ENCODE measurements at regions not wholly inside any gene's neighbourhood (a gene's known extent, or its start where the extent isn't known, plus 50 kb on each side); places are given as distances from the start of the nearest gene placed in this dataset.

DNA sequence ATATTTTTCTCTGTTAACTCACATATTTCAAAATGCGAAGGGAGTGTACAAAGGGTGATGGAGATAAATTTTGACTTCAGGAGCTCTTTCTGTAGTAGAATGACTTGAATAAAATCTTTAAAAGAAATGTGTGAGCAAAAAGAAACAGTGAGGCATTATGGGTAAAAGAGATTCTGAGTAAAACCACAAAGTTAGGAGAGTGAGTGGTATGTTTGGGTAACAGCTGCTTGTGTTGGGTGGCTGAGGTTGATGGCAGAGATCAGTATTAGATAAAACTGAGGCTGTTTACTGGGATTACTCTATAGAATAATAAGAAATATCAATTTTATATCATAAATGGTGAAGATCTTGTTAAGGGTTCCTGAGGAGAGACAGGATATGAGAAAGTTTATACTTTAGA, 434.2 kb upstream of the AMOT start:
- Histone ChIP-seq H3K27me3 (ENCODE audit: insufficient read depth) (no peaks in the 10 kb centered on the region), H4K20me1 (replicated peaks; ENCODE audit: insufficient read depth) (no peaks in the 10 kb centered on the region), H3K27ac (ENCODE audit: low read depth) (no peak overlapping the region), H3K4me3 (no peak overlapping the region), H3K4me1 (ENCODE audit: insufficient read depth) (no peaks in the 10 kb centered on the region), H3K79me2 (replicated peaks; ENCODE audit: insufficient read depth) (no peaks in the 10 kb centered on the region), H3K4me2 (no peak overlapping the region), H3K9me2 (ENCODE audit: insufficient read depth) (no peaks in the 10 kb centered on the region), H3K36me3 (ENCODE audit: insufficient read depth) (no peaks in the 10 kb centered on the region), H3F3A (replicated peaks; ENCODE audit: low read depth) (no peaks in the 10 kb centered on the region), H2AFZ (no peak overlapping the region)
- no peaks in the 10 kb centered on the region for H3K36me3 Mint-ChIP-seq (ENCODE audit: low read depth)
- ATAC-seq (no peak), DNase-seq (ENCODE audit: low spot score) (no peak)
- no peaks in the 10 kb centered on the region for H3K27me3 Mint-ChIP-seq (ENCODE audit: insufficient read depth, low read depth, poor library complexity)
- H3K9me3 Mint-ChIP-seq, result no peaks in the 10 kb centered on the region; the same call in 2 of the 3 replicates
- H3K4me1 Mint-ChIP-seq, result no peaks in the 10 kb centered on the region
- H3K4me3 Mint-ChIP-seq, result no peak overlapping the region
- TF ChIP-seq, protein P1, sequence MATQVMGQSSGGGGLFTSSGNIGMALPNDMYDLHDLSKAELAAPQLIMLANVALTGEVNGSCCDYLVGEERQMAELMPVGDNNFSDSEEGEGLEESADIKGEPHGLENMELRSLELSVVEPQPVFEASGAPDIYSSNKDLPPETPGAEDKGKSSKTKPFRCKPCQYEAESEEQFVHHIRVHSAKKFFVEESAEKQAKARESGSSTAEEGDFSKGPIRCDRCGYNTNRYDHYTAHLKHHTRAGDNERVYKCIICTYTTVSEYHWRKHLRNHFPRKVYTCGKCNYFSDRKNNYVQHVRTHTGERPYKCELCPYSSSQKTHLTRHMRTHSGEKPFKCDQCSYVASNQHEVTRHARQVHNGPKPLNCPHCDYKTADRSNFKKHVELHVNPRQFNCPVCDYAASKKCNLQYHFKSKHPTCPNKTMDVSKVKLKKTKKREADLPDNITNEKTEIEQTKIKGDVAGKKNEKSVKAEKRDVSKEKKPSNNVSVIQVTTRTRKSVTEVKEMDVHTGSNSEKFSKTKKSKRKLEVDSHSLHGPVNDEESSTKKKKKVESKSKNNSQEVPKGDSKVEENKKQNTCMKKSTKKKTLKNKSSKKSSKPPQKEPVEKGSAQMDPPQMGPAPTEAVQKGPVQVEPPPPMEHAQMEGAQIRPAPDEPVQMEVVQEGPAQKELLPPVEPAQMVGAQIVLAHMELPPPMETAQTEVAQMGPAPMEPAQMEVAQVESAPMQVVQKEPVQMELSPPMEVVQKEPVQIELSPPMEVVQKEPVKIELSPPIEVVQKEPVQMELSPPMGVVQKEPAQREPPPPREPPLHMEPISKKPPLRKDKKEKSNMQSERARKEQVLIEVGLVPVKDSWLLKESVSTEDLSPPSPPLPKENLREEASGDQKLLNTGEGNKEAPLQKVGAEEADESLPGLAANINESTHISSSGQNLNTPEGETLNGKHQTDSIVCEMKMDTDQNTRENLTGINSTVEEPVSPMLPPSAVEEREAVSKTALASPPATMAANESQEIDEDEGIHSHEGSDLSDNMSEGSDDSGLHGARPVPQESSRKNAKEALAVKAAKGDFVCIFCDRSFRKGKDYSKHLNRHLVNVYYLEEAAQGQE (IDR thresholded peaks at IDR 0.05; ENCODE audit: unreplicated experiment), result no peak
- TF ChIP-seq STAT1 (IDR thresholded peaks at IDR 0.05; ENCODE audit: unreplicated experiment) (no peak), EZH2 (IDR thresholded peaks at IDR 0.05; ENCODE audit: low read depth, unreplicated experiment) (no peak), ZNF114 (CRISPR knock-in tag; IDR thresholded peaks at IDR 0.05) (no peak), NANOG (IDR thresholded peaks at IDR 0.05; ENCODE audit: borderline replicate concordance) (no peak)
- TF ChIP-seq, protein P2, sequence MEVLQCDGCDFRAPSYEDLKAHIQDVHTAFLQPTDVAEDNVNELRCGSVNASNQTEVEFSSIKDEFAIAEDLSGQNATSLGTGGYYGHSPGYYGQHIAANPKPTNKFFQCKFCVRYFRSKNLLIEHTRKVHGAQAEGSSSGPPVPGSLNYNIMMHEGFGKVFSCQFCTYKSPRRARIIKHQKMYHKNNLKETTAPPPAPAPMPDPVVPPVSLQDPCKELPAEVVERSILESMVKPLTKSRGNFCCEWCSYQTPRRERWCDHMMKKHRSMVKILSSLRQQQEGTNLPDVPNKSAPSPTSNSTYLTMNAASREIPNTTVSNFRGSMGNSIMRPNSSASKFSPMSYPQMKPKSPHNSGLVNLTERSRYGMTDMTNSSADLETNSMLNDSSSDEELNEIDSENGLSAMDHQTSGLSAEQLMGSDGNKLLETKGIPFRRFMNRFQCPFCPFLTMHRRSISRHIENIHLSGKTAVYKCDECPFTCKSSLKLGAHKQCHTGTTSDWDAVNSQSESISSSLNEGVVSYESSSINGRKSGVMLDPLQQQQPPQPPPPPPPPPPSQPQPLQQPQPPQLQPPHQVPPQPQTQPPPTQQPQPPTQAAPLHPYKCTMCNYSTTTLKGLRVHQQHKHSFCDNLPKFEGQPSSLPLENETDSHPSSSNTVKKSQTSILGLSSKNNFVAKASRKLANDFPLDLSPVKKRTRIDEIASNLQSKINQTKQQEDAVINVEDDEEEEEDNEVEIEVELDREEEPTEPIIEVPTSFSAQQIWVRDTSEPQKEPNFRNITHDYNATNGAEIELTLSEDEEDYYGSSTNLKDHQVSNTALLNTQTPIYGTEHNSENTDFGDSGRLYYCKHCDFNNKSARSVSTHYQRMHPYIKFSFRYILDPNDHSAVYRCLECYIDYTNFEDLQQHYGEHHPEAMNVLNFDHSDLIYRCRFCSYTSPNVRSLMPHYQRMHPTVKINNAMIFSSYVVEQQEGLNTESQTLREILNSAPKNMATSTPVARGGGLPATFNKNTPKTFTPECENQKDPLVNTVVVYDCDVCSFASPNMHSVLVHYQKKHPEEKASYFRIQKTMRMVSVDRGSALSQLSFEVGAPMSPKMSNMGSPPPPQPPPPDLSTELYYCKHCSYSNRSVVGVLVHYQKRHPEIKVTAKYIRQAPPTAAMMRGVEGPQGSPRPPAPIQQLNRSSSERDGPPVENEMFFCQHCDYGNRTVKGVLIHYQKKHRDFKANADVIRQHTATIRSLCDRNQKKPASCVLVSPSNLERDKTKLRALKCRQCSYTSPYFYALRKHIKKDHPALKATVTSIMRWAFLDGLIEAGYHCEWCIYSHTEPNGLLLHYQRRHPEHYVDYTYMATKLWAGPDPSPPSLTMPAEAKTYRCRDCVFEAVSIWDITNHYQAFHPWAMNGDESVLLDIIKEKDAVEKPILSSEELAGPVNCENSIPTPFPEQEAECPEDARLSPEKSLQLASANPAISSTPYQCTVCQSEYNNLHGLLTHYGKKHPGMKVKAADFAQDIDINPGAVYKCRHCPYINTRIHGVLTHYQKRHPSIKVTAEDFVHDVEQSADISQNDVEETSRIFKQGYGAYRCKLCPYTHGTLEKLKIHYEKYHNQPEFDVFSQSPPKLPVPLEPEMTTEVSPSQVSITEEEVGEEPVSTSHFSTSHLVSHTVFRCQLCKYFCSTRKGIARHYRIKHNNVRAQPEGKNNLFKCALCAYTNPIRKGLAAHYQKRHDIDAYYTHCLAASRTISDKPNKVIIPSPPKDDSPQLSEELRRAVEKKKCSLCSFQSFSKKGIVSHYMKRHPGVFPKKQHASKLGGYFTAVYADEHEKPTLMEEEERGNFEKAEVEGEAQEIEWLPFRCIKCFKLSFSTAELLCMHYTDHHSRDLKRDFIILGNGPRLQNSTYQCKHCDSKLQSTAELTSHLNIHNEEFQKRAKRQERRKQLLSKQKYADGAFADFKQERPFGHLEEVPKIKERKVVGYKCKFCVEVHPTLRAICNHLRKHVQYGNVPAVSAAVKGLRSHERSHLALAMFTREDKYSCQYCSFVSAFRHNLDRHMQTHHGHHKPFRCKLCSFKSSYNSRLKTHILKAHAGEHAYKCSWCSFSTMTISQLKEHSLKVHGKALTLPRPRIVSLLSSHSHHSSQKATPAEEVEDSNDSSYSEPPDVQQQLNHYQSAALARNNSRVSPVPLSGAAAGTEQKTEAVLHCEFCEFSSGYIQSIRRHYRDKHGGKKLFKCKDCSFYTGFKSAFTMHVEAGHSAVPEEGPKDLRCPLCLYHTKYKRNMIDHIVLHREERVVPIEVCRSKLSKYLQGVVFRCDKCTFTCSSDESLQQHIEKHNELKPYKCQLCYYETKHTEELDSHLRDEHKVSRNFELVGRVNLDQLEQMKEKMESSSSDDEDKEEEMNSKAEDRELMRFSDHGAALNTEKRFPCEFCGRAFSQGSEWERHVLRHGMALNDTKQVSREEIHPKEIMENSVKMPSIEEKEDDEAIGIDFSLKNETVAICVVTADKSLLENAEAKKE (CRISPR knock-in tag; IDR thresholded peaks at IDR 0.05), result no peak
- H3K27ac Mint-ChIP-seq, result no peak overlapping the region

Measured in GM23338 (cell line).